ENCODE measurements at regions not wholly inside any gene's neighbourhood (a gene's known extent, or its start where the extent isn't known, plus 50 kb on each side); places are given as distances from the start of the nearest gene placed in this dataset.
A peak's percentile ranks its signal among the peaks of the same experiment; 100 is the strongest.

- intact Hi-C loops (cut with DNase I): no loop called here
- Histone ChIP-seq H3K4me1 (replicated peaks in 1 of 2) (peaks cover 9 to 13% of the 10 kb centered on the region in 2 donors), H3K4me3 (no peak overlapping the region), H3K36me3 (replicated peaks in 1 of 2) (no peaks in the 10 kb centered on the region), H3K9me3 (replicated peaks in 1 of 3) (no peaks in the 10 kb centered on the region), H3K27ac (no peak overlapping the region), H3K27me3 (no peaks in the 10 kb centered on the region)
- DNase-seq: no peak
- WGBS, 4 donors: 78 to 92% (median 90%) methylated on average over 2 of the region's 2 CpGs
- TF ChIP-seq POLR2A (IDR thresholded peaks at IDR 0.05) (no peak), CTCF (IDR thresholded peaks at IDR 0.05) (no peak)
Observed at GRCh38 chr11:121931121-121931520, 184.9 kb downstream of the BLID start.

GRCh38 chr11:121930004-121930965, 185.7 kb downstream of the BLID start:
- peak in 2 of 7 donors; percentile 18 to 19 for DNase-seq
- Histone ChIP-seq H3K4me1 (replicated peaks in 1 of 2) (peaks cover 9 to 13% of the 10 kb centered on the region in 2 donors), H3K4me3 (peak overlapping the region in 2 of 4 donors; percentile 2 to 53), H3K27ac (peak overlapping the region in 3 of 5 donors; percentile 43 to 59 (median 52)), H3K27me3 (no peaks in the 10 kb centered on the region), H3K9me3 (replicated peaks in 1 of 3) (no peaks in the 10 kb centered on the region), H3K36me3 (replicated peaks in 1 of 2) (no peaks in the 10 kb centered on the region)
- TF ChIP-seq POLR2A (IDR thresholded peaks at IDR 0.05): no peak
- TF ChIP-seq CTCF (IDR thresholded peaks at IDR 0.05): no peak
- WGBS, 4 donors: 12 to 22% (median 16%) methylated on average over 18 of the region's 18 CpGs
- intact Hi-C loops (cut with DNase I): no loop called here

GRCh38 chr11:121929581-121929980, 186.4 kb downstream of the BLID start:
- TF ChIP-seq CTCF (IDR thresholded peaks at IDR 0.05) (no peak), POLR2A (IDR thresholded peaks at IDR 0.05) (no peak)
- Histone ChIP-seq H3K27ac (peak overlapping the region in 3 of 5 donors; percentile 43 to 59 (median 52)), H3K4me1 (replicated peaks in 1 of 2) (peaks cover 9 to 13% of the 10 kb centered on the region in 2 donors), H3K36me3 (replicated peaks in 1 of 2) (no peaks in the 10 kb centered on the region), H3K27me3 (no peaks in the 10 kb centered on the region), H3K9me3 (replicated peaks in 1 of 3) (no peaks in the 10 kb centered on the region), H3K4me3 (peak overlapping the region in 1 of 4 donors; percentile 53)
- DNase-seq: peak in 5 of 7 donors; percentile 15 to 55 (median 21)
- intact Hi-C loops (cut with DNase I): no loop called here
- WGBS, 4 donors: 1 to 2% (median 2%) methylated on average over 10 to 11 of the region's 11 CpGs

Measured in adrenal gland (tissue), 9 donors.